GM19328 (cell line): ENCODE measurements at regions not wholly inside any gene's neighbourhood (a gene's known extent, or its start where the extent isn't known, plus 50 kb on each side); places are given as distances from the start of the nearest gene placed in this dataset.
"Not testable (repeated sequence)": the region's sequence is repeated elsewhere in the genome, so short reads cannot be mapped to it uniquely, and the experiment has no call there.

ENCODE experiments used
- ATAC-seq: cut with Tn5 transposase; IDR thresholded peaks from one replicate; pipeline ENCODE4 v1.9.1; 2021; ENCODE audit warnings: mild to moderate bottlenecking, moderate library complexity; ENCODE audit not compliant: unreplicated experiment

DNA sequence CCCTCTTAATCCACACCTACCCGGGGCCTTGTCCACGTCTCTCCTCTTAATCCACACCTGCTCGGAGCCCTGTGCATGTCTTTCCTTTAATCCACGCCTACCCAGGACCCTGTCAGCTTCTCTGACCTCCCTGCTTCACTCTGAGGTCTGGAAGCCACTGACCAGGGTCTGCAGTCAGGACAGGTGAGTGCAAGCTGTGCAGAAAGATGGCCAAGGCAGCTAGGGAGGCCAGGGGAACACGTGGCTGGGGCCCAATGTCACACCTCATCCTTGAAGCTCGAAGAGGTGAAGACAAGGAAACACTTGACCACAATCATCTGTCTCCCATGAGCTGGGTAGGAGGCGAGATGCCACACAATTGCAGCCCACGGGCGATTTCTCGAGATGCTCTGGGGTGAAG lies 1516.9 kb downstream of the BRD1 start:
- no peak for ATAC-seq

DNA sequence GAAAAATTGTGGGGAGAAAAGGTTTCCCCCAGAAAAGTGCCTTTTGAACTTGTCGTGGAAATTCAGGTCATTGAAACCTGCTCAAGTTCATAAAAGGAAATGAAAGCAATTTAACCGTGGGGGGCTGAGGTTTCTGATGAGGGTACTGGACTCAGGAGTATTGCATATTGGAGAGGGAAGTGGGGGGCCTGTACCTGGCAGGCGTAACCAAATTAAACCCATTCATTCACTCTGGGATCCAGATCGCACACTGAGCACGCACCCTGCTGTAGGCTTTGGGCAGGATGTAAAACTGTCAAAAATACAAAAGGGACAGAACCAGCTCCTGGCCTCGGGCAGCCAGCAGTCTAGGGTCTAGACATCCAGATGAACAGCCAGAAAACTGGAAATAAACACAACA lies 1517.4 kb downstream of the BRD1 start:
- ATAC-seq, result no peak

DNA sequence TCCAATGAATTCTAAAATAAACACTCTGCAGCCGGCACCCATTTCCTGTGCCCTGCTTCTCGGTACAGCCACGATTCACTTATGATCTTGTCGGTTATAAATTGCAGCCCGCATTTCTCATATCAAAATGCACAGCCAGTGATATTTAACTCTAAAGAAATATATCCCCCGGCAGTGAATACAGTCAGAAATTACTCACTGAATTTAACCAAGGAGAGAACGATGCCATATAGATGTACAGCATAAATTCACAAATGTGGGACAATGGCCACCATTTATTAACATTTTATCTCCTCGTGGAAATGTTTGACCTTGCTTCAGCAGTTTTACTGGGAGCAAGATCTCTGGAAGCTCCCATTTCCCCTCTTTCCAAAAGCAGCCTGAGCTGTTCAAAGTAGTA lies 1517.8 kb downstream of the BRD1 start:
- ATAC-seq, result no peak

DNA sequence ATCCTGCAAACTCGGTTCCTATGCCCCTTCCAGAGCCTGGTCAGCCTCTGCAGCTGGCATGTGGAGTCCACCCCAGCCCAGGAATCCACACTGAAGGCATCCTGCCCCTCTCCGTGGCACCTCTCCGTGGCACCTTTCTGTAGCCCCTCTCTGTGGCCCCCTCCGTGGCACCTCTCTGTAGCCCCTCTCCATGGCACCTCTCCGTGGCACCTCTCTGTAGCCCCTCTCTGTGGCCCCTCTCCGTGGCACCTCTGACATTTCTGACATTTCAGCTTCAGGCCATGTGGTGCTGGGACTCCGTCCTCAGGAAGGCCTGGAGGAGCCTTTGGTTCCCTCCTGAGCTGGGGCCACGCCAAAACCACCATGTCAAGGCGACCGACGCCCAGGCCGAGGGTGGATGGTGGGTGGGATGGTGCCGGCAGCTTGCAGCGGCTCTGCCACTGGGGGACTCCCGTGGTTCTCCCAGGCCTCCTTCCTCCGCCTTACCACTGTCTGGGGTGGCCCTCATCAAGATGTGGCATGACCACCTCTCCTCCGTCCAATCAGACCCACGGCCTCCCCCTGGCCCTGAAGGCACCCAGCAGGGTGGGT lies 1518.5 kb downstream of the BRD1 start:
- ATAC-seq, result no peak

DNA sequence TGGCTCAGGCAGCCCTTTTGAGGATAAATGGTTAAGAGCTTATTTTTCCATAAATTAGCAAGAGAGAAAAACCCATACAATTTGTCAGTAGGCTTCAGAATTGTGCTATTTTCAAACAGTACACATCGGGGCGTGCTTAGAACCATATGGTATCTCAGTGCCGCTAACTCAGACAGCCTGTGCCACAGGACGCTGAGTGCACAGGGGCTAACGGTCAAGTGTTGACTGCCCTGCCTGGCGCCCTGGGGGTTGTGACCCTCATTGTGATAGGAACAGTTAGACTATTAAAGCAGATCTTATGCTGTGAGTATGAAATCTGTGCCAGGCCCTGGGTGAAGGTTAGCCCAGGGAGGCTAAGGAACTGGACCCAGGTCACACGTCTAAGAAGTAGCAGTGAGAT lies 1519.7 kb downstream of the BRD1 start:
- no peak for ATAC-seq

DNA sequence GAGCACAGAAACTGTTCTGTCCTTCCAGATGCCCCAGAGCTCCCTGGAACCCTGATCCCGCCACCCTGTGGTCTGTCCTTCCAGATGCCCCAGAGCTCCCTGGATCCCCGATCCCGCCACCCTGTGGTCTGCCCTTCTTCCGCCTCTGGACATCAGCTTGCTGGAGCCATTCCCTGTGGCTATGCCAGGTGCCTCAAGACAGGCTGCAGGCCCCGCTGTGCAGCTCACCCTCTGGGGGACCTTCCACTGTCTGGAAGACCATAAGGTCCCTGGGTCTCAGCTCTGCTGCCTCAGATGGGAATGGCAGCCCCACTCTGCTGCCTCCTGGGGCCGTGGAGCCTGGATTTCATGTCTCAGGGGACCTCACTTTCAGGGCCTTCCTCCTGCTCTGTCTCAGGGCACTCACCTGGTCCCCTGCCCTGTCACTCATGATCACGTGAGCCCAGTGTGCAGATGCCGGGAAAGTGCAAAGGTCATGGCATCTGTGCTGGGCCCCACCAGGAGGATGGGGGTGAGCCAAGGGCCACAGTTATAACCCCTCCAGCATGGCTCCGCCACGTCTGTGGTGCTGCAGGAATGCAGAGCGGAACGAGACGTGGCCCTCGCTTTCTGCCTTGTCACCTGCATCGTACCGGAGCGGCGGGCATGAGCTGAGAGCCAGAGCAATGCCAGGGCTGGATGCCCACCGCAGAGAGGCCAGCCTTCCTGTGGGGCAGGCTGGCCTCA lies 1520.7 kb downstream of the BRD1 start:
- ATAC-seq, result no peak

DNA sequence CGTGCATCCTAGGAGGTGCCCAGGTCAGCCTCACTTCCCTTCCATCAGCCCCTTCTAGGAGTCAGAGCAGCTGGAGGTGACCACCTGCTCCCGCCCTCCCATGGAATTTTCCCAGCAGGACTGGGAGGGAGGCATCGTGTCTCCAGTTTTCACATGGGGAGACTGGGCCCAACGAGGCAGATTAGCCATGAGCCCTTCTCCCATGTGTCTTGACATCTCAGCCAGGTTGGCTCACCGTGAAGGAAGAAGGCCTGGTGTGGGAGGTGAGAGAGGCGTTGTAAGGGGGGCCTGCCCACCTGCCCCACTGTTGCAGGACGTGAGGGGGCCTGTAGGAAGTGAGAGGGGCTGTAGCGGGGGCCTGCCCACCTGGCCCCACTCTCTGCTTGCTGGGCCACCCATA lies 1521.4 kb downstream of the BRD1 start:
- ATAC-seq, result no peak

DNA sequence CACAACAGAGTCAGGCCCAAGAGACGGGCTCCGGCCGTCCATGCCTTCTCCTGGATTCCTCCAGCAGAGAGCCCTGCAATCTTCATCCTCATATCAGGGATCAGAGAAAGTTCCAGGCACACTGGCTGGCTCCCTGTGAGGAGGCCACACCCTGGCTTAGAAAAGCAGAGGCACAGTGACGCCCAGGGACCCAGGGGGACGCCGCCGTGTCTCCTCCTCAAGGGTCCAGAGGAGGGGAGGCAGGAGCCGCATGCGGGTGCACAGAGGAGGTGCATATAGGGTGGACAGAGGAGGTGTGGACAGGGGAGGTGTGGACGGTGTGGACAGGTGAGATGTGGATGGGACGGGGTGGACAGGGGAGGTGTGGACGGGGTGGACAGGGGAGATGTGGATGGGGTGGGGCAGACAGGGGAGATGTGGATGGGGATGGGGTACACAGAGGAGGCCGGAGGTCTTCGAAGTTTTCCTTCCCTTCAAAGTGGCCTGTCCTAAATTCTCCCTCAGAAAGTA lies 1521.9 kb downstream of the BRD1 start:
- no peak for ATAC-seq

DNA sequence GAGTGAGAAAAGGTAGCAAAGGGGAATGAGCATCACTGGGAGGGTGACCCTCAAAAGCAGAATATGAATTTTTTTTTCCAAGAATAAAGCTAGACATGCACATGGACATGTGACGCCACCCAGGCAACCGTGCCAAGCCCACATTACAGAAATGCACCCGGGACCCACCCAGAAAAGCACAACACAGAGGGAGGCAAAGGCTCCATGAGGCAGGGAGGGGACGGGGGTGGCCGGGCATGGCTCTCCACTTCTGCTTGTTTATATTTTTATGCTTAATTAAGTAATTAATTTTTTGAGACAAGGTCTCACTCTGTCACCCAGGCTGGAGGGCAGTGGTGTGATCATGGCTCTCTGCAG lies 1524.3 kb downstream of the BRD1 start:
- no peak for ATAC-seq

DNA sequence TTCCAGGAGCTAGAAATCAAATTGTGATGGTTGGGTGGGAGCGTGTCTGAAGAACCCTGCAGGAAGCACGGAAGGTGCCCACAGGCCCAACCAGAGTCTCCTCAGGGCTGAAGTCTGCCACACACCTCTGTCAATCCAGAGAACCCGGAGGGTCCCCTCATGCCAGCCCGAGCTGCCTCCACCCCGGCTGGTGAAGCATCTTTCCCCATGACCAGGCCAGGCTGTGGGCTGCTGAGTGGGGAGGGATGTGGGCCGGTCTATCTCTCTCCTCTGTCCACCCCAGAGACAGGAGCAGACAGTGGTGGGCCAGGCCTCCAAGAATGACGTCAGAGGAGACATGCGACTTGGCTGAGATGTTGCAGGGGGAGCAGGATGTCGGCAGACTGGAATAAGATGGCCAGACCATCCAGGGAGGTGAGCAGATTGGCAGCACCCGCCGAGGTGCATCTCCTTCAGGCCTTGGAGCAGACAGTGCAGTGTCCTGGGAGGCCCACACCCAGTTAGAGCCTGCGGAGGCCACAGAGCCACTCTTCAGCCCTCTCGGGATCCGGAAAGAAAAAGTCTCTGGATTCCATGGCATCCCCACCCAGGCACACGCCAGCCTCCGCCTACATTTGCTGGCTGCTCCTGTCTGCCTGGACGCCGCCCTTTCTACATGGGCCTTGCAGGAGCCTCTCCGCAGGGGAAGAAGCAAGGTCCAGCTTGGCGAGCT lies 1524.9 kb downstream of the BRD1 start:
- ATAC-seq, result no peak

DNA sequence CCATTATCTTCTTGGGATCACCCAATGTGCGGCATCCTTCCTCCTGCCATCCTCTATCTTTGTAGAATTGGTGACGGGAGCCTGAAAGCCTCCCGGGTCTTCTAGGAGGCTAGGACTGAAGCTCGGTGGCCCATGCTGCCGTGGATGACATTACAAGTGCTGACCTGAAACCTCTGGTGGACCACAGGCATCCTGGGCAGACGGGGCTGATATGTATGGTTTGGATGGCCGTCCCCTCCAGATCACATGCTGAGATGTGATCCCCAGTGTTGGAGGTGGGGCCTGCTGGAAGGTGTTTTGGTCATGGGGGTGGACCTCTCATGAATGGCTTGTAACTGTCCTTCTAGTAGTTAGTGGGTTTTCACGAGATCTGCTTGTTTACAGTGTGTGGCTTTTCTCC lies 1525.8 kb downstream of the BRD1 start:
- no peak for ATAC-seq

DNA sequence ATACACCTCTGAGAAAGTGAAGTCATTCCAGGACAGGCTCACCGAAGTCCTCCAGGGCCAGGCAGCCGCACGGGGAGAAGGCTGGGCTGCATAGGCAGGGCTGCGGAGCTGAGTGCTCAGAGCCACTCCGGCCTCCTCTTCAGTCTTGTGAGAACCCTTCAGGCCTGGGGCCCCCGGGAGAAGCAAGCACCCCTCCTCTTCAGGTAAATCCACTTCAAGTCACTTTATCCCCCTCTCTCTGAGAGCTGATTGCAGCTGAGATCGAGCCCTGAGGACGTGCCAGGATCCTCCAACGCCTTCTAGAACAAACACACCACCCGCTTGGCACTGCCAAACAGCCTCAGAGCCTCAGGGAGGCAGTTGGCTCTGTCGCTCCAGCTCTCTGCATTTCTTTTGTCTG lies 1526.3 kb downstream of the BRD1 start:
- ATAC-seq, result no peak

DNA sequence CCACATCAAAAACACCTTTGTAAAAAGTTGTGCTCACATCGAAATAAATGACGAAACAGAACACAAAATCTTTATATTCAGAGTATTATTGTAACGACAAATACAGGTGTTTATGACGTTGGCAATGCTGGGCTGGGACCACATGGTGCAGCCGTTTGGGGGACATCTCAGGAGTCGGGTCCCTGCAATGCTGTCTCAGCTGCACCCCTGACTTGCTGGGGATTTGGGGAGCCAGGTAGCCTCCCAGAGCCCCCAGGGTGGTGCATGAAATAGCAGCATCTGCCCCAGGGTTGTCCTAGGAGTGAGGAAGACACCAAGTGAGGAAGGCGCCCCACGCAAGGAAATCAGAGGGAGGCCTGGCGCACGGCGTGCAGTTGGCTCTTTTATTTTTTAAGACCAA lies 1526.8 kb downstream of the BRD1 start:
- ATAC-seq, result no peak

DNA sequence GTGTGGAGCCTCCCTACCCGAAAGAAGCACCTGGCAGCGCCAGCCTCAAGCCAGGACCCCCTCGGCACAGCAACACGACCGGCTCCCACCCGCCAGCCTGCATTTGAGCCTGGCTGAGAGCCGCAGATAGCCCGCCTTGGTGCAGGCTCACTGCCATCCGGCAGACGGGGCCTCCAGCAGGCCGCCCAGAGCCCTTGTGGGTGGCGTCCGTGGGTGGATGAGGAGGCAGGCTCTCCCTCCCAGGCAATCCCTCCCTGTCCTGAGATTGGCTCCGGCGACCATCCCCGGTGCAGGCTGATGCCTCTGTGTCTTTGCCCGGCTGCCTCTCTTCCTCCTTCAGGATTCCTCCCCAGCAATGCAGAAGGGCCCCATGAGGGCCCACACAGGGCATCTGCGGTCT lies 1527.9 kb downstream of the BRD1 start:
- no peak for ATAC-seq

DNA sequence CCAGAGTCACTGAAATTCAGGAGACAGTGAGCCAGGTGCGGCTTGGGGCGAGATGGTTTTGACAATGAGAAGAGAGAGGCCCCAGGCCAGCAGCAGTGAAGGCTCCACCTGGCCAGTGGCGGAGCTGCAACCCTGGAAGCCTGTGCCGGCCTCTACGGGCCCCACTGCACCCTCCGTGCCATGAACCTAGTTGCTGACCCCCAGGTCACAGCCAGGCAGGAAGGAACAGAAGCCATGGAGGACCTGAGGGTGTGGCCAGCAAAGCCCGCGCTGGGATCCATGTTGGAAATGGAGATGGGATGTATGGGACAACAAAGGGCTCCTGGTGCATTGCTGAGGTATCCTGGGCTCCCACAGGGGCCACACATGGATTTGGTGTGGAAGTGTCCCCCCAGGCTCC lies 1528.5 kb downstream of the BRD1 start:
- ATAC-seq, result no peak

DNA sequence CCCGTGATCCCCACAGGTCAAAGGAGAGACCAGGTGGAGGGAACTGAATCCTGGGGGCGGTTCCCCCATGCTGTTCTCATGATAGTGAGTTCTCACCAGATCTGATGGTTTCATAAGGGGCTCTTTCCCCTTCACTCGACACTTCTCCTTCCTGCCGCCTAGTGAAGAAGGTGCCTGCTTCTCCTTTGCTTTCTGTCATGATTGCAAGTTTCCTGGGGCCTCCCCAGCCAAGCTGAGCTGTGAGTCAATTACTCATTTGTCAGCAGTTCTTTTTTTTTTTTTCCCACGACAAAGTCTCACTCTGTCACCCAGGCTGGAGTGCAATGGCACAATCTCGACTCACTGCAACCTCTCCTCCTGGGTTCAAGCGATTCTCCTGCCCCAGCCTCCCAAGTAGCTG lies 1530.4 kb downstream of the BRD1 start:
- ATAC-seq, result no peak

DNA sequence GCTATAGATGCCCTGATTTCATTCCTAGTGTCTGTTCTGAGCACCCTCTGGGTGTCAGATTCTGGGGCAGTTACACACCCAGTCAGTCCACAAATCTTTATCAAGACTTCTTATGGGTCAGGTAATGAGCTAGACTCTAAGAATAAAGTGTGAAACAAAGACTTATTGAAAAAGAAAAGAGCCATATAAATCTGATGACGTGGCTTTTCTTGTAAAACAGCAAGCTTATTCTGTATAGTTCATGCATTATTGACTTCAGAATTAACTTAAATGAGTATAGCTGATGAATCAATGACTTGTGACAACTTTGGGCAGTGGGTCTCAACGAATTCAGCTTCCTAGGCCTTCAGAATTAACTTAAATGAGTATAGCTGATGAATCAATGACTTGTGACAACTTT lies 1527.5 kb downstream of the TBC1D22A start:
- not testable (repeated sequence) for ATAC-seq

DNA sequence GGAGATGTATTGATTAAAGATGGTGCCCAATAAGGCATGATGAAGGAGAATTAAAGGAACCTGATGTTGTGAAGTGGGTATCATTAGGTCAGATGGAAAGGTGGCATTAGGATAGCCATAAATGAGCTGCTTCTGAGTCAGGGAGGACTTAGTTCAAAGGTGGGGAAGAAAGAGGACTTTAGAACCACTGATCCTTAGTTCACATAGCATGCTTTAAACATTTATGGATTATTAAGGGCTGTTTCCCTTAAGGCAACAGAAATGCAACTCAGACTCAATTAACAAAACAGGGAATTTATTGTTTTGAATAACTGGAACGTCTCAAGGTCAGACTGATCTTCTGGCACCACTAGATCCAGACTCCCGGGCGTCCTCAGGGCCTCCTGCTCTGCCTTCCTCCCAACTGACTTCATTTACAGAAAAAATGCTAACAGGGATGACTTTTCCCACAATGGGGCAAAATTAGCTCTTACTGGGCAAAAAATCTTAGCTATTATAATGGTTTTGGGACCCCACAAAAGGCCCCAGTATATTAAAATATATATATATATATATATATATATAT lies 1526.0 kb downstream of the TBC1D22A start:
- no peak for ATAC-seq

DNA sequence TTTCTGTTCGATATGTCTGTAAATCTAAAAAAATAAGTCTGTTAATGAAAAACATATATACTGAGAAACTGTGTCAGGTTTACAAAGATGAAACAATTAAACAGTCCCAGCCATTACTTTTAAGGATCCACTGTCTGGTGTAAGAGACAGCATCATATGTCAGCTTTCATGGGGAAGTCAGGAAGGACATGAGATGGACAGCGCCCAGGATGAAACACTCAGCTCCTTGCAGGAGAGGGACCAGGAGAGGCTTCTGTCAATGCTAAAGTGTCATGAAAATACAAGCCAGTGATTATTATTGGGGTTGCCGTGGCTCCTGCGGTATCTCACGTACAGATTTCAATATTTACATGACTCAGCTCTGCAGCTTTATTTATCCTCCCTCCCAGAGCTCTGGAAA lies 1524.6 kb downstream of the TBC1D22A start:
- ATAC-seq, result no peak

DNA sequence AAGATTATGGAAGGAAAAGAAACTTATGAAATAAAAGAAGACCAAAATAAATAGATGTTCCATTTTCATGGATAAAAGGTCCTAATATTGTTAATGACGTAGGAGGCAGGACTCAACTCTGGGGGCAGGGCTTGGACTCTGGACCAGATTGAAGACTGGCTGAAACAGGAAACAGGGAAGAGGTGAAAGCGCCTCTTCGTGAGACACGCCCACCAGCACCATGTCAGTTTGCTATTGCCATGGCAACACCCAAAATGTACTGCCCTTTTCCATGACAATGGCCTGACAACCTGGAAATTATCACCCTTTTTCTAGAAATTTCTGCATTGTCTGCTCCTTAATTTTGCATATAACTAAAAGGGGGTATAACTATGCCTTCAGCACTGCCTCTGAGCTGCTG lies 1522.2 kb downstream of the TBC1D22A start:
- no peak for ATAC-seq

DNA sequence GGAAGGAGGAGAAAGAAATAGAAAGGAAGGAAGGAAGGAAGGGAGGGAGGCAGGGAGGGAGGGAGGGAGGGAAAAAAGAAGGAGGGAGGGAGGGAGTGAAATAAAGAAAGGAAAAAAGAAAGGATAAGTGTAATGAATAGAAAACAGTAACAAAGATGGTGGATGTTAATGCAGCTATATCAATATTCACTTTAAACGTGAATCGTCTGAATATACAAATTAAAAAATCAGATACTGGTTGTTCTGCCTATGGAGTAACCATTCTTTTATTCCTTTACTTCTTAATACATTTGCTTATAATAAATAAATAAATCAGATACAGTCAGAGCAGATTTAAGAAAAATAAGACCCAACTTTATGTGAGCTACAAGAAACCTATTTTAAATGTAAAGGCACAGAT lies 1520.4 kb downstream of the TBC1D22A start:
- ATAC-seq, result no peak

DNA sequence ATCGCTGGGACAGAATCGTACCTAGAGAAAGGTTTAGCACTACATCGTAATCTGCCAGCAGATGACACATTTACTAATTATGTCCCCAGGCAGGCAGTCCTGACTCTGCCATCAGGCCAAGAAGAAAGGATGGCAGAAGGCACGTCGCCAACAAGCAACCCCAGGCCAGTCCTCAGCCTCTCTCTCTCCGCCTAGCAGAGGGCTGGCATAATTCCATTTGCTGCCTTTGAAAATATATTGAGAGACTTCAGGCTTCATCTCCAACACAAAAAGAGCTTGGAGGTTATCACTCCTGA lies 1517.0 kb downstream of the TBC1D22A start:
- ATAC-seq, result no peak
